ENCODE measurements at regions not wholly inside any gene's neighbourhood (a gene's known extent, or its start where the extent isn't known, plus 50 kb on each side); places are given as distances from the start of the nearest gene placed in this dataset.

DNA sequence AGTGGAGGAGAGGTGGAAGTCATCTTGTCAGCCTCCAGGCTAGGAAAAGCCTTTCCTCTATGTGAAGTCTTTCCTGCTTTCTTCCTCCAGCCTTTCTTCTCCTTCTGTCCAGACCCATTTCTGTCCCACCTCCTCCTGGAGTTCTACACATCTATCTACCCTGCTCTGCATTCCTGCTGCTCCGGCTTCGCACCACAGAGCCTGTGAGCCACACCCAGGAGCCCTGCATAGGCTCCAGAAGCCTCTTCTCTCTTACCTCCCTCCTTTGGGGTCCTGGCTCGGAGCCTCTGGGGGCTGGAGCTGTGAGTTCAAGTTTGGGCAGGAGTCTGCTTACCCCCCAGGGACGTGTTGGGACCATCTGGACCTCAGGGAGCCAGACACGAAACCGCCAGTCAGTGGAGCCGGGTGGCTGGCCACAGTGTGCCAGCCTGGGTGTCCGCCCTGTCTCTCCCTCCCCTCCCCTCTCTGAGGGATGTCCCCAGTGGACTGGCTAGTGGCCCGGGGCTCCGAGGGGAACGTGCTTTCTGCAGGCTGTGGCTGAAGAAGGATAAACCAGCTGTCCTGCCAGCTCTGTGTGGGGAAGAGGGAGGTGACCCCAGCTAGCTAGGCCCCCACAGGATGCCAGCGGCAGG is 99.2 kb downstream of the VEGFA start:
- no peak for TF ChIP-seq CTCF (IDR thresholded peaks at IDR 0.05)
- TF ChIP-seq ZBTB33 (IDR thresholded peaks at IDR 0.05; ENCODE audit: borderline replicate concordance, low read depth), result no peak
- no peak for TF ChIP-seq RXRA (IDR thresholded peaks at IDR 0.05; ENCODE audit: borderline replicate concordance, low read depth)
- TF ChIP-seq RFX5 (IDR thresholded peaks at IDR 0.05; ENCODE audit: low read length), result no peak
- TF ChIP-seq REST (IDR thresholded peaks at IDR 0.05; ENCODE audit: low read depth, low read length), result no peak

All from SK-N-SH (cell line).